HG02623 (cell line): ENCODE measurements at regions not wholly inside any gene's neighbourhood (a gene's known extent, or its start where the extent isn't known, plus 50 kb on each side); places are given as distances from the start of the nearest gene placed in this dataset.

ENCODE experiments used
- ATAC-seq: cut with Tn5 transposase; IDR thresholded peaks from one replicate; pipeline ENCODE4 v1.9.1; 2021; ENCODE audit warnings: moderate library complexity; ENCODE audit not compliant: unreplicated experiment

DNA sequence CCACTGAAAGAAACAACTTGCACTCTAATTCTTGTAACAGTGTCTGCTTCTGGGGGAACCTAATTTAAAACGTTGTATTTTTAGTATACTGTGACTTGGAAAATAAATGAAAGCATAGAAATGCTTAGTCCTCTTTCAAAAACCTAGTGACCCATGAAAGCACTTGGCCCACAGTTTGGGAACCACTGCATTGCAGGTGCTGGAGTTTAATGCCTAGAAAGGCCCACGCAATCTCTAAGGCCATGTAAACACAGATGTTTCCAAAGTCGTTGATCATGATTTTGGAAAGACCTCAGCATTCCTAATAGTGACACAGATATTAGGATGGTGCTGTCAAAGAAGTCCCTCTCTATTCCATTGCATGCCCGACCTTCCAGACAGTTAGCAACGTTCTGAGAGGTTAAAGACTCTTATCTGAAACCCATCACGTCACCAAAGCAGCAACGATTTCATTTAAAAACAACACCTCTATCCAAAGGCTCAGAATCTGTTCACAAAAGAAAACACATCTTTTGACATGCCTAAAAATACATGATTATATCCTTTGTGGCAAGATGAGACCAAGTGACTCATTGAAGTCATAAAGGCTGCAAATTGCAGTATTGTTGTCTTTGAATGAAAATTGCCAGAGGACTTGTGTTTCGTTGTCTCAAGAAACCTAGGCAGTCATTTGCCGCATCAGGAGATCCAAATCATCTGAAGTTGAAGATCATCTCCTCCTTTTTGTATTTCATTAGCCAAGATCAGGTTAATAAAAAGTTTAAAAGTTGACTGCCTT lies 328.0 kb upstream of the ZNF507 start:
- no peak for ATAC-seq

DNA sequence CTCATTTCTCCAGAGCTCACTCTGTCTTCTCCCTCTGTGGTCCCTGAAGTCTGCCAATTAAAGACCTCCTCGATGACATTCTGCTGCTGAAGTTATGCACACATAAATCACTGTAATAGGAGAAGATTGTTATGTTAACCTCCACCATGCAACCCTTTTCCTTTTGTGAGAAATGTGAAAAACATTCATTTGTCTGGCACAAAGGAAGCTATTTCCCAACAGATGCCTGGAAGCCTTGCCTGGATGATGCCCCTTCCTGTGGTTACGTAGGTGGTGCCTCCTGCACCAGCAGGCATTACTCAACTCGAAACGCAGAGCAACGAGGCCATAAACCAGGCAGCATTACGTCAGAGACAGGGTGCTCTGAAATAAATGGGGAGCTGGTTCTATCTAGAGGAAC lies 327.4 kb upstream of the ZNF507 start:
- ATAC-seq, result no peak

DNA sequence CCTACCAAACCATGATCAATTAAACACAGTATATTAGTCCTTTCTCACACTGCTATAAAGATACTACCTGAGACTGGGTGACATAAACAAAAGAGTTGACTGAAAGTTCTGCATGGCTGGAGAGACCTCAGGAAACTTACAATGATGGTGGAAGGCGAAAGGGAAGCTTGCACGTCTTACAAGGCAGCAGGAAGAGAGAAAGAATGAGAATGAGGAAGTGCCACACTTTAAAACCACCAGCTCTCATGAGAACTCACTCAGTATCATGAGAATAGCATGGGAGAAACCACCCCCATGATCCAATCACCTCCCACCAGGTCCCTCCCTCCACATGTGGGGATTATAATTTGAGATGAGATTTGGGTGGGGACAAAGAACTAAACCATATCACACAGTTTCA lies 324.9 kb upstream of the ZNF507 start:
- no peak for ATAC-seq

DNA sequence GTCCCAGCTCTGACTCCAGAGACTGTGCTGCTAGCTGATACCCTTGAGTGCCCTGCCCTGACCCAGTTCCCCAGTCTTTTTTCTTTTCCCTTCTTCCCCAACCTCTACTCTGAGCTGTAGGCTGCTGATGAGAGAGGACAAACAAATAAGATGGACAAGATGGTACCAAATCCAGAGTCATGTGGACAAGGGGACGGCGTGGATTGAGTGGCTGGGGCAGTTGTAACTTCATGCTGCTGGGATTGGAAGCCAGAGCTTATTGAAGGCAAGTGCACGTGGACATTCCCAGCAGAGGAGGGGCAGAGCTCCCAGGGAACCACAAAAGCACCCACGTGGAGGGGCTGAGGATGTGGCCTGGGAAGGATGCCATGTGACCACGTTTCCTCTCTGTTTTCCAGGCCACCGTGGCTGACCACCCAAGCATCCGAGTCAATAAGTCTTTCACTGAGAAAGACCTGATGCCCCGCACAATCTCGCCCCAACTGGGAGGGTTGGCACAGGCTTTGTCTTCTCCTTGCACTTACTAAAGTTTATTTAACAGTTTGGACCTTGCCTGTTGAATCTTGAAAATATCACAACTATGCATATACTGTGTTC lies 323.3 kb upstream of the ZNF507 start:
- no peak for ATAC-seq

DNA sequence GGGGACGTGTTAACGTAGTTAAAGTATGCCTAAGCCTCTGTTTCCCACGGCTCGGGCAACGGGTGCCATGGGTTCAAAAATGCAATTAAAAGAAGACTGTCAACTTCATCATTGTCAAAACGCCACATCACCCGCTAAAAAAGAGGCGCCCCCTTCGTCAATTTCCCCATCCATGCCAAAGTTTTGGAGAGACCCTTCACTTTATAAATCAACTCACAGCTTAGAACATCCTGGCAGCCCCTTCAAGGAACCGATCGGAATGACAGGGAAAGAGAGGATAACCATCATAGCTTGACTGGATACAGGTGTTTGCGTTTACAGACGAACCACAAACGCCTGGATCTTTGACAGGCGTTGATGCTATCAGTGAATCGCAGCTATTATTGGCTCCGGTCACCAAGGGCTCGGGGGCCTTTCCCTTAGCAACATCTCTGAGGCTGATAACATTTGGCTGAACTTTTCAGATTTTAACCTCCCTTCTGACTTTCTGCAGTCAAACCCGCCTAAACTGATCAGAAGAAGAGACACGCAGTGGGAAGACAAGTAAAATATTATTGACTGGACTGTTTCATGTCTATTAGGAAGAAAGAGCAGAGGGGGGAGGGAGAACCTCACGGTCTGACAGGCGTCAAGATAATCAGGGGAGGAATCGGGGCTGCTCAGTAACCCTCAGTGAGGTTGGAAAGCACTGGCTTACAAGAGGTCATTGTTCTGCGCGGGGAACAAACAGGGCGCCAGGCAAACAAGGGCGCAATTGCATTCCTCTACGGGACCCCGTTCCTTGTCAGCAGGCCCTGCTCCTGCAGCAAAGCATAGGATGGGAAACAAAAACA lies 322.5 kb upstream of the ZNF507 start:
- no peak for ATAC-seq

DNA sequence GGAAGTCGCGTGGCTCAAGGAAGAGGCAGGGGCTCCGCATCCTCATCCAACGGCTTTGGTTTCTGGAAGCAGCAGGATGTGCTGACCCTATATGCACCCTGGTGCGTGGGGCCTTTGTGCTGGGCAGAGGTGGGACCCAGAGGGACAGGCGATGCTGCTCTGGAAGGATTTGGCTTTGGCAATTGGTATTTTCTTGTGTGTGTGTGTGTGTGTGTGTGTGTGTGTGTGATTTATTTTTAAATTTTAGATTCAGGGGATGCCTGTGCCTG lies 321.9 kb upstream of the ZNF507 start:
- ATAC-seq, result no peak

DNA sequence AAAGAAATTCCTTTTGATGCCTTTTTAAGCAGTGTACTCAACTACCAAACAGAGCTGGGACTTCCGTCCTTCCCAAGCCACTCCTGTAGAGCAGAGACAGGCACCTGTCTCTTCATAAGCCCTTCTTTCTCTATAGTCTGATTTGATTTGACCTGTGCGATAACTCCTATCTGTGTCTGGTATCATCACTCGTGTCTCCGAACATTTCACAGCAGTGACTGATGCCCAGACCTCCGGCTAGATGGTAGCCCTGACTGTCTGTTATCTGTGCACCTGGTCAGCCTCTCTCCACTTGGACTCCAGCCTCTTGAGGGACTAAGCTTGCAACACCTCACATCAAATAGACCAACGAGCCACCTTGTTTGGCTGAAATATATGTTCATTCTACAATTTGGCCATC lies 316.2 kb upstream of the ZNF507 start:
- ATAC-seq, result no peak

DNA sequence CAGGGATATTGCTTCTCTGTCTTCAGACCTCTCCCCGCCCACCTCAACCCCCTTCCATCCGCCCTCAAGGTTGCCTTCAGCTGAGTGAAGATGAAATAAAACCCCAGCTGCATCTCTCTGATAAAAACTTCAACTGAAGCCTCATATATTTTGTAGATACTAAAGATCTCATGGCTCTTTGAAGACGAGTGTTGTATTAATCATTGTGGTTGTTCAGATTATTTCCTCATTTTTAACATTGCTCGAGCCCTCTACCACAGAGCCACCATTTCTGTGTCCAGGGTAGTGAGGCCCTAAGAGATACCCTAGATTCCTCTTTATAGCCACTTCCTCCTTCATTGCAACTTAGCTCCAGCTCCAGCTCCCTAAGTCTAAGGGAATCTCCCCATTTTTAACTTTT lies 312.8 kb upstream of the ZNF507 start:
- ATAC-seq, result no peak

DNA sequence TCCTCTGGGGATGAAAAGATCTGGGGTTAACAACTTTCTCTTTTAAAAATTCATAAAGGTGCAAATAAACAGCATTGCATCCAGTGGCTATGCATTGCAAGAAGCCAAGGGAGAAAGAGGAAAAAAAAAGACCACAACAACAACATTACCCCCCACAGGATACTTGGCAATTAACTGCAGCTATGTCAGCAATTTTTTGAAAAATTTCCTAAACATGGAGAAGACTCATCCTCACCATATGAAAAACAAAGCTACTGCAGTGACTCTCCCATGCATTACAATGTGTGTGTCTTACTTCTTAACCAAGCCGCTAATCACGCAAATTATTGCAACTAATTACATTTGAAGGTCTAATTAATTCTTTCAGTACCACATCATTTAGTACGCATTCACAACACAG lies 309.8 kb upstream of the ZNF507 start:
- no peak for ATAC-seq

DNA sequence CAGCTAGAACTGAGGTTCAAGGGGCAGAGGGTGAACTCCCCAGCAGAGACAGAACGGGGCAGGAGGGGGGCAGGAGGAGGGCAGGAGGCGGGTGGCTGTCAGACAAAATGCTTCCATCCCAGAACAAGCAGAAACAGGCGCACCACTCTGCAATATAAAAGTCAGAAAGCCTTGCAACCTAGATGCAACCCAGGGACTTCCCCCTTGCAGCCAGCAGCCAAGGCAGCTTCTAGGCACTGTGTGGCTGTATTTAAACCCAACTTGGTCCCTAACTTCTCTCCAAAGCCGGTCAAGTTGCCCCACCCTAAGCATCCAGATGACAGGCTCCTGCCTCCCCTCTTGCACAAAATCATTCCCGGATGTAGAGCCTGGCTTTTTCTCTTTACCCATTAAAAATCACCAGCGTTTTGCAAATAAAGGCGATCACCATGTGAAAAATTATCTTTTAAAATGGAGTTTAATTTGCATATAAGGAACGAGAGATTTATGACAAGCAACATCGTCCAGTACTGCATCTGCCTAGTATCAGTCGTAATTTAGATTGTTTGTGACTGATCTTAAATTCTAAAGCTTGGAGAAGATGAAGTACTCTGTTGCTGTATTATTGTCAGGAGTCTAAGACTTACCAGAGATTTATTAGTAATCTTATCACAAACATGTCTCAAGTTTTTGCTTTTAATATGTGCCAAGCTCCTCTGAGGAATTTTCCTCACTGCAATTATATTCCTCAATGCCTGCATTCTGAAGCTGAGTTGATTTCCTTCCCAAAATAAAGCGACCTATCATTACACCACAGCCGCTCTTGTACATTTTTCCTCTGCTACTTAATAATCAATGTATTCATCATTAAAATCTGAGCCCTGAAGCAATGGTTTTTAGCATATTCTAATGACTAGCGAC lies 307.1 kb upstream of the ZNF507 start:
- ATAC-seq, result no peak

DNA sequence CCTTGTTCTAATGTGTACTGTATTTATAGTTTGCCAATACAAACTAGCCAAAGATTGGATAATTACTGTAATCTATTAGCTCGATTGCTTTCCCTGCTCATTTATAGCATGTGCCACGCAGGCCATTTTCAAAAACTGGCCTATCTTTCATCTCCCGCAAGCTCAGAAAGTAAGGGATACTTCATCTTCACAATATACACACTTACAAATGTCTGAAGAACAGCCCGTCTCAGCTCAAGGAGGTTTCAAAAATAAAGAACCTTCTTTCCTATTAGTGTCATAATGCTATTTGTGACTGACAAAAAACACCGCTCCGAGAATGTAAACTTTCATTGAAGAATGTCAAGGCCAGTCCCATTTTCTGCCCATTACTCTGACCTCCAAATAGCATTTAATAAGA lies 306.4 kb upstream of the ZNF507 start:
- ATAC-seq, result no peak

DNA sequence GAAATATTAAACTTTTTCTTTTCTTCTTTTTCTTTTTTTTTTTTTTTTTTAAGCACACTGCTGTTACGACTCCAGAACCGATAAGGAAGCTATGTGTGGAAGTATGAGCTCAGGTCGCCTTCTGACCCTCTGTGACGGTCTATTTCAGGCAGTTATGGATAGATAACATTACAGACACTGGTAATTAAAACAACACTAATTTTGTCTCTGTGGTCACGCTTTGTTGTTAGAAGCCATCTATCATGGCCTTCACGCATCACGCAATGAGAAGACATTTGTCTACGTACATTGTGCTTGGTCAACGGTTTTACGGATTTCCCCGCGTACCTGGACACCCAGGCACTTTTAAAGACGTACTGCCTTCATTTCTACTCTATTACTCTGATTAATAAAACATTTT lies 306.0 kb upstream of the ZNF507 start:
- no peak for ATAC-seq

DNA sequence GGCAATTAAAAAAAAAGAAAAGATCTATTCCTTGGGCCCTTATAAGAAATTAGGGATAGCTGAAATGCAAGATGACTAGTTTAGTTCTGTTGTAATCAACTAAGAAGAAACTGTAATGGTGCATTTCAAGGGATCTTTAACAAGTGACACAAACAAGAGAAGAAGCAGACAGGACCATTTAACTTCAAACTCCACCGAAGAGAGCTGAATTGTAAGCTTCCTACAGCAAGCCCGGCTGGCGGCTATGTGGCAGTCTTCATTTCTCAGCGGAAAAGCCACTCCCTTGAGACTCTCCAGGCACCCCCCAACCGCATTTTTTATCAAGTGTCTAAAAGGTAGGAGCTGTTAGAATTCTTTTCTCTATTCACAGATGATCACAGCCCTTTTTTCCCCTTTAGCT lies 305.2 kb upstream of the ZNF507 start:
- no peak for ATAC-seq

DNA sequence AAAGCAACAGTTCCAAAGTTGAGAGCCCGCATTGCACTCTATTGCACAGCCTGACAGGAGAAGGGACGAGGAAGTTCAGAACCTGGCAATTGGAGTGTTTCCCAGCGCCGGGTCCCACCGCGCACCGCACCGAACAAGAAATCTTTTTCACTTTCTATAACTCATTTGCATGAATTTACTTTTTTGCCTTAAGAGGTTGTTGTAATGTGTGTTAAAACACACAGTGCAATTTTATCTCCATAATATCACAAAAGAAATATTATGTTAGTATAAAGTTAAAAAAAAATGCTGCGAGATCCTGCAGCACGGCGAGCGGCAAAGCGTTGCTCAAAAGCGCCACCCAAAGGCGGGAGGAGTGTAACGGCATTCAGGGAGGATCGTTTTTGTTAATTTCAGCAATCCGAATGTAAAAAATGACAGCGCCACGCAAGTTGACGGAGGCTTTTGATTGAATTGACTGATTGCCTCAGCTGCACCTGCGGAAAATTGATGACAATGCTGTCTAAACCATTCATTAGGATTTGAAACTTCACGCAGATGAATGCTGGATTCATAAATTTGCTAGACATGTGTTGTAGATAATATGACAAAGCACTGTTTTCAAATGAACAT lies 303.6 kb upstream of the ZNF507 start:
- no peak for ATAC-seq

DNA sequence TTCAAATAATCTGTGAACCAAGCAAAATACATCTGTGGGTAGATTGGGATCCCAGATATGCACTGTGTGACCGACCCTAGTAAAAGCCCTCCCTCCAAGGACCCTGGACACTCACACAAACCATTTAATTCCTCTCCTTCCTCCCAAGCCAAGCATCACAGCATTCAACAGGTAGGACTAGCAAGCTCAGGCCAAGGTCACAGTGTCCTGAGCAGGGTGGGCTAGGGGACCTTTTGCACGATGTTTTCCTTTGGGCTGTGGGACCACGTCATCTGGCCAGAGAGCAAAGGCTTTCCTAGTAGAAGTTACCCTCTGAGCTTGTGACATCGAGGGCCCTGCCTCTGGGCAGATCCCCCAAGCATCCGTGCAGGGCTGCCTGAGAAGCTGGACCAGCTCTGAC lies 297.6 kb upstream of the ZNF507 start:
- no peak for ATAC-seq

DNA sequence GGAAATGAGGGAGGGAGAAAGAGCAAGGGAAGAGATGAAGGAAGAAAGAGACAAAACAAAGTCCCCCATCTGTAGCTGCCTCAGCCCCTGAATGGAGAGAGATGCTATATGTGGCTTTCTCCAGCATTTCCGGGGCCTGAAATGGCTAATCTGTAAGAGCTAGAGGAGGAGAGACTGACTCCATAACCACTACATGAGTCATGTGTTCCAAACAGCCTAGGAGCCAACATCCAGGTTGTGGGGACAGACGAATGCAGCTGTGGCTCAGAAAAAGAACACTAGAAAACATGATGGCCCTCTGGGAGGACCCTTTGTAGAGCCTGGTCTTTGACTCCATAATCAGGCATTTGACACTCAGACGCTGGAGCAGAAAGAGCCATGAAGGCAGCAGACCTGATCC lies 292.0 kb upstream of the ZNF507 start:
- no peak for ATAC-seq

DNA sequence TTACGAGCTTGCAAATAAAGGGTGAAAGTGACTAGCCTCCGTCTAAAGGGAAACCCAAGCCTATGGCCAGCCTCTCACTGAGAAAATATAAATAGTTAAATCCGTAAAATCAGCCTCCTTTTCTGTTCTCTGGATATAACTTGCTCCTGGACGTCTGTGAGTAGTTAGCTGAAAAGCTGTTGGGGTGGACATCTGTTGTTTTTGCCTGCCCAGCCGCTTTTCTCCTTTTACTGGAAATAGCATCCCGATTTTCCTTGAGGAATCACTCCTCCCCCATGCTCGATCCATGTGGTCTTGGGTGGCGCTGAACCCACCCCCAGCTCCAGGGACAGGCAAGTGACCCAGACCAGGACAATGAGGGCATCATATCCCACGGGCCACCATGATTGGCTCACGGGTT lies 291.5 kb upstream of the ZNF507 start:
- no peak for ATAC-seq

DNA sequence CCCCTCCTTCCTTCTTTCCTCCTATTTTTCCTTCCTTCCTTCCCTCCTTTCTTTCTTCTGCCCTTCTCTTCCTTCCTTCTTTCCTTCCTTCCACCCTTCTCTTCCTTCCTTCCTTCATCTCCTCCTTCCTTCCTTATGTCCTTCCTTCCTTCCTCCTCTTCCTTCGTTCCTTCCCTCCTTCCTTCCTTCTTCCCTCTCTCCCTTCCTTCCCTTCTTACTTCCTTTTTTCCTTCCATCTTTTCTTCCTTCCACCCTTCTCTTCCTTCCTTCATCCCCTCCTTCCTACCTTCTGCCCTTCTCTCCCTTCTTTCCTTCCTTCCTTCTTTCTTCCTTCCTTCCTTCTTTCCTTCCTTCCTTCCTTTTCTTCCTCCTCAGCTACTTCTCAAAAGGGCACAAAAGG lies 287.3 kb upstream of the ZNF507 start:
- ATAC-seq, result no peak

DNA sequence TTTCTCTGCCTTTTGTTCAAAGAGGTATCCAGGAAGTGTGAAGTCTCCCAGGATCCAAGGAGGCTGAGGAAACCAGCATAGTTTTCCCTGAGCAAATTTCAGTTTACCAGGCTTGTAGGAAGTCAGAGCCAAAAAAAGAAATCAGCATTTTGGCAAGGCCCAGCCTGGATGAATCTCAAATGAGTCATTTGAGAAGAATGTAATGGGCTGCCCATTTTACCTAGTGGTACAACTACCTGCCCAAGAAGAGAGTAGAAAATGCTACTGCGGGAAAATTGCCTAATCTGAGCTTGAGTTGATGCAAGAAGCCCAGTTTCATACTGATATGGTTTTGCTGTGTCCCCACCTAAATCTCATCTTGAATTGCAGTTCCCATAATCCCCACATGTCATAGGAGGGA lies 284.1 kb upstream of the ZNF507 start:
- no peak for ATAC-seq

DNA sequence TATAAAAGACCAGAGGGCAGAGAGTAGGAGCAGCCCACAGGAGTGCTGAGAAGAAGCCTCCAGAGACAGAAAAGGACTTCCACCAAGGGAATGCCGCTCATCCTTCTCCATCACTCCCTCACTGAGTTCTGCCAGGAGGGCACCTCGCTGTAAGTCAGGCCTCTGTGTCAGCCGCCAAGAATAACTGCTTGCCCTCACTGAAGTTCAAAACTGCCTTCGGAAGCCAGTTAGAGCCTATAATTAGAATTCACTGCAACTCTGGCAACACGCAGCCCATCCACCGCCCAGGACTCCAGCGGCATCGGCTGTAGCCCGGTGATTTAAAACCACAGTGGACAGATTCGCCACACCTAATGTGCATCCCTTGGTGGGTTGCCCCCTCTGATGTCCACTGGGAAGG lies 281.8 kb upstream of the ZNF507 start:
- ATAC-seq, result no peak

DNA sequence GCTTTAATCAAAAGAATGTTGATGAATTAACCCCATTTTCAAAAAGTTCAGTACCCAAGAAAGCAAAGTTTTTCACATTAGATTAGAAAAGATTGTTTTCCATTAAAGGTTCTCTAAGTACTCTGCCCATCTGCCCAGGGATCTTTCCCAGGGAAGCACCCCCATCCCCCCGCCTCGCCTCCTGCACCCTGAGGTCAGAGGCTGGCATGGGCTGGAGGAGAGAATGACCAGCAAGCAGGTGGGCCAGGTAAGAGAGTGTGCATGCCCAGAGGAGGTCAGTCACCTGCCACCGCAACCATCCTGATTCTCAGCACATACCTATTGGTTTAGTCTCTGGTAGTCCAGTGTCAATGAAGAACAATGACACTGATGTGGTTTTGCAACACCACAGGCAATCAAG lies 279.4 kb upstream of the ZNF507 start:
- ATAC-seq, result no peak
